T-helper 1 cell (primary cell): ENCODE measurements at regions not wholly inside any gene's neighbourhood (a gene's known extent, or its start where the extent isn't known, plus 50 kb on each side); places are given as distances from the start of the nearest gene placed in this dataset.

Source experiments
- DNase-seq, 5 donors: peaks; one replicate each; pipeline ENCODE4 v3.0.0-alpha.2; 2012 to 2020

GRCh38 chr2:52253416-52253980, 1221.6 kb upstream of the NRXN1 start:
- no peak for DNase-seq

DNA sequence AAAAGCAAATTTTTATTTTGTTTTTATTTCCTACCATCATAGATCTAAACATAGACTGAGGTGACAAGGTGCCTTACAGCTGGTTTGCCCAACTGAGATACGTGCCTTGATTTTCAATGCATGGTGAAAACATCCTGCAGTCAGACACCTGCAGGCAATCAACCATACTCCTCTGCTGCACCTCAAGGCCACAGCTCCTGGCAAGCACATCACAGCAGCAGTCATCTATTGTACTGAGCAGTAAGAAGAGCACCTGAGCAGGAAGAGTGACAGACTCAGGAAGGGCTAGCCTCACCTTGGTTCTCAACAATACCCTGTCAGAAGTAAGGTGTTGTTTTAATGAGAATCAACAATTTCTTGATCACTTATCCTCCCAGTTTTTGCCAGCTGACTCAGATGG, 1206.8 kb upstream of the NRXN1 start:
- DNase-seq: no peak

DNA sequence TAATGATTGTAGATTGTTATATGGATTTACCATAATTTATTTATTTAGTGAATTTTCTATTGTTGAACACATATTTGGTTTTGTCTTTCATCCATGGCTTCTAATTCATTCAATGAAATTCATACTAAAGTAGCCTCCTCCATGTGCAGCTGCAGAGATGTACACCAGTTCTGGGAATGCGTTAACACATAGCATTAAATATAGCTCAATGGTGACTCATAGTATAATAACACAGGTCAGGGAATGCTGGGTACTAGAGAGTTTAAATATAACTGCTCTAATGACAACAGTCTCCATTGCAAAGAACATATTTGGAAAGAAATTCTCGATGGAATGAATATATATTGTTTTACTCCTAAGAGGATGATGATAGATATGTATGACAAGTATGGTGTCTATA, 1190.2 kb upstream of the NRXN1 start:
- no peak for DNase-seq

GRCh38 chr2:52220393-52220792, 1188.5 kb upstream of the NRXN1 start:
- DNase-seq: no peak

DNA sequence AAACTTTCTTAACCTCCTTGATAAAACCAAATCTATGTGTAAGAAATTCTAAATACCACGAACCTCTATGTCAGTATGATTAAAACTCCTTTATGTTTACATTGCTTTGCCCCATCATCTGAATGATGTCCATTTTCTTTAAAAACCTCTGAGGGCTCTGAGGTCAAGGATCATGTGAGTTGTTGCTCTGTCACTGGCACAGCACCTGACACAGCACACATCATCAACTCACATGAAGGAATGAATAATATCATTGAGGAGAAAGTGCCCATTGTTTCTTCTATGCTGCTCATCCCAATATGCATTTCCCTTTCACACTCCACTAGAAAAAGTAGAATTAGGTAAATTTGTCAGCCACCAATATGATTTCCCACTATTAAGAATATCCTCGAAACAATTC, 1178.7 kb upstream of the NRXN1 start:
- no peak for DNase-seq

- DNase-seq: no peak
Measured at GRCh38 chr2:52210161-52210560, 1178.2 kb upstream of the NRXN1 start.

GRCh38 chr2:52194342-52194741, 1162.4 kb upstream of the NRXN1 start:
- DNase-seq: no peak

GRCh38 chr2:52193804-52194203, 1161.9 kb upstream of the NRXN1 start:
- no peak for DNase-seq

- no peak for DNase-seq
Measured at GRCh38 chr2:52192656-52193055, 1160.7 kb upstream of the NRXN1 start.

- no peak for DNase-seq
Measured at GRCh38 chr2:52181080-52181479, 1149.1 kb upstream of the NRXN1 start.

DNA sequence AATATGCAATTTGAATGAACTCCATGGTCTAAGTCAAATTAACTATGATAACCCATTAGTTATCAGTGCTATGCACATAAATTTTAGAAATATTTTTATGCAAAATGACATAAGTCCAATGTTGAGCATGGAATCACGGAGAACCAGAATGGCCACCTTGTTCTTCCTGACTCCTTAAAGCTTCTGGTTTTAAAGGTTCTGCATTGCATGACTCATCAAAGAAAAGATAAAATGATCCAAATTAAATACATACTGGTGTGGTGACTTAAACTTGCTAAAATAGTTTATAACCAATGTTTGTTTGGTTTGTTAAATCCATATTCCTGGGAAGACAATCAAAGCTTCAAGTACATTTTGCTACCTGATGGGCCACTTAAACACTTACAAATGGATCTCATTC, 1146.9 kb upstream of the NRXN1 start:
- DNase-seq: no peak

GRCh38 chr2:52145005-52145404, 1113.1 kb upstream of the NRXN1 start:
- no peak for DNase-seq

- no peak for DNase-seq
Measured at GRCh38 chr2:52144590-52144989, 1112.7 kb upstream of the NRXN1 start.

DNA sequence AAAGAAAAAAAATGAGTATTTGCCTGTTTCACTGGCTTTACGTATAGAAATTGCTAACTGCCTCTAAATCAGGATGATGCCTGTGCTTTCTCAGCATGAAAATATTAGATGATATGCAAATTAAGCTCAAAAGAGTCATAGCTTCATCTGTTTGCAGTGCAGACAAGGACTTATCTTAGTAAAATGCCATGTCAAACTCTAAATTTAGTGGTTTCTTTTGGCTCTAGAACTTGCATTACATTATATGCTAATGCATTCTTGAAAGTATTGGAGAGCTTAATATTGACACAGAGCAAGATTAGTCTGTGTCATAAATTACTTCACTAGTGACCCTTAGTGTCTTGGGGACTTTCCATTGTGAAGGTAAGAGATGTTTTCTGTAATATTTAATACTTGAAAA, 1109.1 kb upstream of the NRXN1 start:
- no peak for DNase-seq

DNA sequence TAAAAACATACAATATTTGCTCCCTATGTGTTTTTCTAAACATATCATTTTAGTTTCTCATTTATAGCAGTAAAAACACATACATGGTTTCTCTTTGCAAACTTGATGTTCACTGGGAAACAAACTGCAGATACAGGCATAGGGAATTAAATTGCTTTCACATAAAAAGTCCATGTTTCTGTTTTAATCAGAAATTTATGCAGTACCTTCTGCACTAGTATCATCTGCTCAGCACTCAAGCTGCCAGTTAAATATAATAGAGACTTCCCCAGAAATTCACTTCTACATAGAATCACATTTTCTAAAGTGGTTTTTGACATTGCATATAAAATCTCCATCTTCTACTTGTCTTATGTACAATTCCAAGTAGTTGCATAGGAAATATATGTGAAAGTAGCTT, 1107.3 kb upstream of the NRXN1 start:
- no peak for DNase-seq

- DNase-seq: no peak
Measured at GRCh38 chr2:52135235-52135634, 1103.3 kb upstream of the NRXN1 start.

GRCh38 chr2:52128081-52128480, 1096.1 kb upstream of the NRXN1 start:
- DNase-seq: no peak

DNA sequence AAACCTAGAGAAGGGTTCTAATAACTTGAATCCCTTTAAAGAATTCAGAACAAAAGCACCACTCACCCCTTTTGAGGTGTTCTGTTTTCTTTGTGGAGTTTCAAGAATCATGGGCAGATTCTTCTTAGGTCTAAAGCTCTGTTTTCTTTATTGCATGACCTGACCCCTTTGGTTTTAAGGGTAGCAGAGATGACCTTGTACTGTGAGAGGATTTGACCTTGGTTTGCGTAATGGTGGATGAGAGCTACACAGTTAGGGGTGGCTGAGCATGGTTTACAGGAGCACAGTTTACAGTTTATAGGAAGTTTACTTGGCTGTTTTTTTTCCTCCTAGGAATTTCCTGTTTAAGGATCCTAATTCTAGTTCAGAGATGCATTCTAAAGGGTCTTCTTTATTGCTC, 1095.6 kb upstream of the NRXN1 start:
- no peak for DNase-seq

DNA sequence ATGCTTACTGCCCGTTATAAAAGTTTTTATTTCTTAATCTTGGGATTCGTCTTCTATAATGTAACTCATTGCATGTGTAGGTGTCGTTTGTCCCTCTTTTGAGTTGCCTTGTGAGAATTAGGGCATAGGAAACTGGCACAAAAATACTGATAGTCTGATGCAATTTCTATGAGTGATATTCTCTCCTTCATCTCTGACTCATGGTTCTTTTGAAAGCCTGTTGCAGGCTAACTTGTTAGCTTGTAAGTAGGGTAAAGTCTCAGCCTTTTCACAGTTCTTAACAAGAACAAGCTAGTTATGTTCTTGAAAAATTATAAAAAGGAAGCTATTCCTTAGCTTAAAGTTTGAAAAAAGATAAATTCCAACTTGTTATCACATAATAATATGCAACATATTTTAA, 1085.4 kb upstream of the NRXN1 start:
- DNase-seq: no peak

DNA sequence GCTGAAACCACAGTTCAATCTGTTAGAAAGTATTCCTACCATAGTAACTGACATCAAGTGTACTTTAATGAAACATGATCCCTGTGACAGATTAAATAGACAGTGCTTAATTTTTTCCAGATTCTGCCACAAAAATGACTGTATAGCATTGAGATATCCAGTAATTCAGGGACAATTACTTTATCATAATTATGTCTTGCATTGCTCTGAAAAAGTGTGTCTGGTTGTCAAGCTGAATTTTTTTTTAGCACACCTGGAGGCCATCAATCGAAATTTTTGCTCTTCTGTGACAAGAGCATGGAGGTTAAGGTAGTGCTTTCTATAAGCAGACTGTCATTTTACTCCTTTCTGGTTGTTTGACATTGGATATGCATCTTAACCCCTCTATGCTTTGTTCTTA, 1083.8 kb upstream of the NRXN1 start:
- DNase-seq: no peak

- DNase-seq: no peak
Measured at GRCh38 chr2:52113338-52113737, 1081.4 kb upstream of the NRXN1 start.

DNA sequence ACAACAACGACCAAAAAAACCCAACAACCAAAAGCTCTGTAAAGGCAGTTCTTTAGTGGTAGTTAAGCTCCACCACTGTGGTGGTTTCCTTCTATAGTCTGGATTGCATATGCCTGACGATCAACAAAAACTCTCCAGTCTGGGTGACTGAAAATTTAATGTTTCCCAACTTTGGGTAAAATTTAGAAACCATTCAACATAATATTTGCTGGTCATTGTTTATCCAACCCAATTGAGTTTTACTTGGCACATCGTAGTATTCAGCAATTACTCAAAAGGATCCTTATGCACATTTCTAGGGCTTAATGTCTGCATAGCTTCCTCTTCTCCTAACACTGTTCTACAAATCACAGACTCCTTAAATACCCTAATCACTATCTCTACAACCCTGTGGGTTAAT, 1080.2 kb upstream of the NRXN1 start:
- no peak for DNase-seq

DNA sequence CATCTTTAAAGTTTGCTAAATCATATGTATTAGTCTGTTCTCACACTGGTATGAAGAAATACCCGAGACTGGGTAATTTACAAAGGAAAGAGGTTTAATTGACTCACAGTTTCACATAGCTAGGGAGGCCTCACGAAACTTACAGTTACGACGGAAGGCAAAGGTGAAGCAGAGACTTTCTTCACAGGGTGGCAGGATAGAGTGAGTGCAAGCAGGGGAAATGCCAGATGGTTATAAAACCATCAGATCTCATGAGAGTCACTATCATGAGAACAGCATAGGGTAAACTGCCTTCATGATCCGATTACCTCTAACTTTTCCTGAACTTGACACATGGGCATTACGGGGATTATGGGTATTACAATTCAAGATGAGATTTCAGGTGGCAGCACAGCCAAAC, 1075.2 kb upstream of the NRXN1 start:
- no peak for DNase-seq

GRCh38 chr2:52097071-52097470, 1065.1 kb upstream of the NRXN1 start:
- DNase-seq: no peak

DNA sequence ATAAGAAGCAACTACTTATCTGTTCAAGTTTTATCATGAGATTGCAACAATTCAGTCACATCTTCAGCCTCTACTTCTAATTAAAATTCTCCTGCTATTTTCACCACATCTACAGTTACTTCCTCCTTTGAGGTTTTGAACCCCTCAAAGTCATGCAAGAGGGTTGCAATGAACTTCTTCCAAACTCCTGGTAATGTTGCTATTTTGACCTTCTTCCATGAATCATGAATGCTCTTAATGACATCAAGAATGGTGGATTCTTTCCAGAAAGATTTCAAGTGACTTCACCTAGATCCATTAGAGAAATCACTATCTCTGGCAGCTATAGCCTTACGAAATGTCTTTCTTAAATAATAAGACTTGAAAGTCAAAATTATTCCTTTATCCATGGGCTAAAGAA, 1052.8 kb upstream of the NRXN1 start:
- no peak for DNase-seq

DNA sequence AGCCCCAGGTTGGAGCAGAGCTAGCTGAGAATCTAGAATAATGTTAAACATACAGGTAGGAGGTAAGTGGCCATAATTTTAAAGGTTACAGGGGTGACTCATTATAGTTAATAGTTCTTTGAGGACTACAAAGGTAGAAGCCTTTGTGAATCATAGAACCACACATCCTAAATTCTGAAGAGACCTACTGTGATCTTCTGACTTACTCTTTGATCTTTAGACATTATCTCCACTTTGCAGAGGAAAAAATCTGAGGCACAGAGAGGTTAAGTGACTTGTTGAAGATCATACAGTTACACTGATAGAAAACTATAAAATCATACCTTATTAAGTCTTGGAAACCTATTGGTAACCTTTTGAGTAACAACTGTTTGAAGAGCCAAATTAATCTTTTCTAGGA, 1051.3 kb upstream of the NRXN1 start:
- DNase-seq: no peak
